GM21390 (cell line): ENCODE measurements at regions not wholly inside any gene's neighbourhood (a gene's known extent, or its start where the extent isn't known, plus 50 kb on each side); places are given as distances from the start of the nearest gene placed in this dataset.
"Not testable (repeated sequence)": the region's sequence is repeated elsewhere in the genome, so short reads cannot be mapped to it uniquely, and the experiment has no call there.

Experiments
- ATAC-seq: cut with Tn5 transposase; IDR thresholded peaks from one replicate; pipeline ENCODE4 v1.9.1; 2021; ENCODE audit not compliant: unreplicated experiment

DNA sequence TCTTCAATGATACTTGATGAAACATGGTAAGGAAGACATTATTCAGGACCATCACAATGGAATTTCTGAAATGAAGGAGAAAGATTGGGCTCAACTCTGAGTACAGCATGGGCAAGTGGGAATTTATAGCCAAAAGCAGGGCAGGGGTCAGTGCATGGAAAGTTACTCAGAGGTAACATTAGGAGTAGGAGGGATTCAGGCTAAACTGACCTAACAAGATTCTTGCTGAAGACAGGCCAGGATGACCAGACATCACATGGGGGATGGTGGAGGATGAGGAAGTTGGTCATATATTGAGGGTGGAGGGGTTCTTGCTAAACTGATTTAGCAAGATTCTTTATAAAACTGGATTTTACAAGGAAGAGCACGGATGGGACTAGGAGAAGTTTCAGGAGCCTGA, 489.8 kb downstream of the ADCYAP1 start:
- no peak for ATAC-seq

DNA sequence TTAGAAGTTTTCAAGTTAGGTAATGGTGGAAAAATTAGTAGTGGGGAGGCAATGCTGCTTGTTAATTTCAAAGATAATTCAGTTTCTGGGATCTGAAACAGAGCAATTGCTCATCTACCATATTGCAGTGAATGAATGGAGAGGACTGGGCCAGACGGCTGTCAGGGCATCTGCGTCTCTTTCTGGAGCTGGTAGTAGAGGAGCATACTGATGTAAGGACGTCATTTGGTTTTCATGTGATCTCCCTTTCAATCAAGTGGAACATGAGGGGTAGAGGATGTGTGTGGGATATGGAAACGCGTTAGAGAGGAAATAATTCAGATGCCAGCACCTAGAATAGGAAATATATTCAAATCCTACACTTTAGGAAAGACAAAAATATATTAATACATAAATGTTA, 490.3 kb downstream of the ADCYAP1 start:
- ATAC-seq: no peak

DNA sequence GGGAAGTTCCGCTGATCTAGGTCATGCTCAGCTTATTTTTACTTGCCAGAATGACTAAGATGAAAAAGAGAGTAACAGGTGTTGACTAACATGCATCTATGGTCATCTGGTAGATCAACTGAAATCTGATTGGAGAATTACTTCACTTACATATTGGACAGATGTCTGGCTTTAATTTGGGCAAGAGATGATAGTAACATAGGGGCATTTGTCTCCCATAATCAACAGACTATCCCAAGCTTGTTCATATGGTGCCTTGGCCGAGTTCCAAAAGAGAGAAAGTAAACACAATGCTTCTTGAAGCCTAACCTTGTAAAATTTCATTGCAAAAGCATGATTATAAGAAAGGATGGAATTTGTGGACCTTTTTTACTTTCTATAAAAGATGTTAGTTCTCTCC, 503.7 kb downstream of the ADCYAP1 start:
- ATAC-seq: no peak

DNA sequence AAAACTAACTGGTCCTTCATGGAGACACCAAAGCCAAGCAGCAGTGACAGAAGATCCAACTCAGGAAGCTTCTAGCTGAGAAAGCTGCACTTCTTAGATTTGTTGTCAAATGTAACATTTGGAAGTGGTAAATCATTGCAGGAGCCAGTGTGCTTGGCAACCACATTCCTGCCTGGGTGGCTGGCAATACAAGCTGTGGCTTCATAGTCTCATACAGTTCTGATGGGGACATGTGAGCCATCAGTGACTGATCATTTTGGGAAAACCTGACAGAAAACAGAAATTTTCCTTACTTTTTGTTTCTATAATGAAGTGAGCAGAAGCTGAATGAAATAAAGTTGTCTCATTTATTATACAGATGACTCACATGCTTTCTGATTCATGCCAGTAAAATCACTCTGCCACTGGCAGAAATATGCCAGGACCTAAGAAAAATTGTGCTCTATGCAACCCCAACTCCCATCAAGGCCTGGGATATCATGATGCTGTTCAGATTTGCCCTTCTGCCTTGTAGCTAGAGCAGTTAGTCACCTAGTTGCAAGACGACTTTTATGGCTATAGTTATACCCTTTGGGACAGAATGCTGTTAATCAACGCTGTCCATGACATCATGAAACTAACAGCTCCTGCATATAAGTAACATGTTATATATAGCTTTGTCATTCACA, 508.1 kb downstream of the ADCYAP1 start:
- no peak for ATAC-seq

DNA sequence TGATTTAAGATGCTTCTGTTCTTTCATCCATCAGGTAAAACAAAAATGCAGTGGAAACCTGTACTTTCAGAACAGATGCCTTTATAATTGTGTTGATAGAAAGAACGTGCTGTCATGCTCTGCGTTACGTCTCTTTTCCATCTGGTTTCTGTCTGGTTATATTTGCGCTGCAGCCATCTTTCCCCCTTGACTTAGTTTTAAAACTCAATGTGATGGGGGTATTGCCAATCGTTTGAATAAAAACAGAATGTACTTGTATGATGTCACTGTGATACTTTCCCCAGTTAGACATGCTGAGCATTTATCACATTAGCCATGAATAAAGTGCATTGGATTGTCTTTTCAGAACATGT, 508.6 kb downstream of the ADCYAP1 start:
- no peak for ATAC-seq

DNA sequence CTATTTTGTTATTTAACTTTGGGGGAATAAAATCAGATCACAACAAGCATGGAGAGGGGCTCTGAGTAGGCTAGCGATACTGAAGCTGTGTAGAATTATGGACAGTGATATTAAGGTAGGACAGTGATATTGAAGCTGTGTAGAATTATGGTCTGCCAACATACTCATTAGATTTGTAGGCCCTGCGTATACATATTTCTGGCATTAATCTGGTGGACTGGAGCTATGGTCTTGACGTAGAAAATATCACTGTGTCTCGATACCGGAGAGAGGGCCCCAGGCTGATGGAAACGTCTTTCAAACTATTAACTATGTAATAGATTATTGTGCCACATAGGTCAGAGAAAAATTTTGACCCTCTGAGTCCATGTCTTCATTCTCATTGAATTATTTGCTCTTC, 511.4 kb downstream of the ADCYAP1 start:
- no peak for ATAC-seq

DNA sequence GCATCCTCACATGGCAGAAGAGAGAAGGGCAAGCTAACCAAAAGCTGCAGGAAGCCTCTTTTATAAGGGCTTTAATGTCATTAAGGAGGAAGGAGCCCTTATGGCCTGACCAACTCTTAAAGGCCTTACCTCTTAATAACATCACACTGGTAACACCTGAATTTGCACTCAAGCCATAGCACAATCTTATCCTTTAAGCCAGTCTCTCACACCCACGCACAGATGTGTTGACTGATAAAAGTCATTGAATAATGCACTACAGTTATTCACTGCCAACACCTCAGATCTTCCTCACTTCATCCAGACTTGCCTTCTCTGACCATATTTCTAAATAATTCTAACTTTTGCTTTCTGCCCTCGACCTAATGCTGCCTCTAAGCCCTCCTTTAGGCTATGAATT, 516.8 kb downstream of the ADCYAP1 start:
- ATAC-seq: no peak

DNA sequence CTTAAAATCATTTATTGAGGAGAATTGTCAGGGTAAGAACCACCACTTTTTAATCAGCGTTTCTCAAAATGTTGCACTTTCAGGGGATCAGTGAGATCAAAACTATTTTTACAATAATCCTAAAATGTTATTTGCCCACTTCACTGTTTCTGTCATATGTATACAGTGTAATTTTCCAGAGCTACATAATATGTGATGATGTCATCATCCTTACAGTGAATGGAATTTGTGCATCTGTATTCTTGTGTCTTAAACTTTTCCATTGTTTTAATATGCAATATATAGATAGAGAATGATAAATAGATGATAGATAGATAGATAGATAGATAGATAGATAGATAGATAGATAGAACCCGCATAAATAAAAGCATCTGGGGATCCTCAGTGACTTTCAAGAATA, 518.0 kb downstream of the ADCYAP1 start:
- no peak for ATAC-seq

DNA sequence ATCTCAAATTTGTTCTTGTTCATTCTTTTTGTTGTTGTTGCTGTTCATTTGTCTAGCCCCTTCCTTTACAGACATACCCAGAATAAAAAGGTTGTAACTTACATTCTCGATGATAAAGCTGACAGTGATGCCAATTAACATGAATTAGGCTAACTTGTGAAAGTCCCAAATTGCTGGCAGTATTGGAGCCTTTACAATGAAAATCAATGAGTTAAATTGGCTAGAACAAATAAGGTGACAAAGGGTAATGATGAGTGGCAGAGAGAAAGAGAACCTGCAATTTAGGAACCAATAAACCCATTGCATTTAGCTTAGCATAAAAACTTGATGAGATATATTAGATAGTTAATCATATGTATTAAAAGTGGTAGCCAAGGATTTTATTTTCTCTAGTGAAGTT, 521.0 kb downstream of the ADCYAP1 start:
- ATAC-seq: no peak

DNA sequence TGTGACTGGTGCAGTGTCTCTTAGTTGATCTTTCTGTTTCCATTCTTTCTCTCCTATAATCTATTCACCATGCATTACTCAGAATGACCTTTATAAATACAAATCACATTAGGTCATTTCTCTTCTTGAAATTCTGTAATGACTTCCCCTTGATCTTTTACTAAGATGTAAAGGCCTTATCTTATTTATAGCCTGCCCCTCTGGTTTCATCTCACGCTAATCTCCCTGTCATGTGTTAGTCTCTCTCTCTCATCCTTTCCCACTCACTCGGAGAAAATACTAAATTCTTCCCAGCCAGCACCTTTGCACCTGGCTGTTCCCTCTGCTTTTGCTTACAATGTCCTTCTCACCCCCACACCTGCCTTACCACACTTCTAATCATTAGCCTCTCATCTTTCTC, 530.8 kb downstream of the ADCYAP1 start:
- no peak for ATAC-seq

DNA sequence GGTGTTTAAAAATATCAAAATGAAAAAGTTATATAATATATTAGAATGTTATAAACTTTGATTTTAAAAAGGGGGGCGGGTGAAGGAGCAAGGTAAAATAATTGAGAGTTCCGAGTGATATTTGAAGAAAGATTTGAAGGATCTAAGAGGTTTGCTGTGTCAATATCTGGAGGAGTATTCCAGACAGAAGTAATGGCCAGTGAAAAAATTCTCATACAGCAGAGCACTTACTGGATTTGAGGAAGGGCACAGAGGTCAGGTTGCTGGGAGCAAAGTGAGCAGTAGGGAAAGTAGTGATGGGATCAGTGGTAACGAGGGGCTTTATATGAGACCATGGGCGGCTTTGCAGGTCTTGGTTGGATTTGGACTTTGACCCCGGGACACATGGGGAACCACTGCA, 531.5 kb downstream of the ADCYAP1 start:
- ATAC-seq: no peak

DNA sequence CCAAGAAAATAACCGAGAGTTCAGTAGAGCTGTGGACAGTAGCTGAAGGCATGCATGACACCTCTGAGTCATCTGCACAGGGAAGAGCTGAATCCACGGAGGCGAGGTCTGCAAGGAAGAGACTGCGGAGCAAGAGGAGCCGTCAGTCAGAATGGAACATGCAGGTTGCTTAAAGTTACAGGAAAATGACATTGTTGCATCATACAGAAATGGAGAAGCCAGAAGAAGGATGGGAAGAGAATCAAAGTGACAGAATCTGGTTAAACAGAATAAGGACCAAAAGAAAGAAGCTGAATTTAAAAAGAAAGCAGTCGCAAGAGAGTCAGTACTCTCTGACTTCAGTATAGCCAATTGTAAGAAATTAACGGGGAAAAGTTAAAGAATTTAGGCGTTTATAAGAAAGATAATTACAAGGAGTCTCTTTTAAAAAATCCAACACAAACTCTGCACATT, 533.8 kb downstream of the ADCYAP1 start:
- ATAC-seq: no peak

DNA sequence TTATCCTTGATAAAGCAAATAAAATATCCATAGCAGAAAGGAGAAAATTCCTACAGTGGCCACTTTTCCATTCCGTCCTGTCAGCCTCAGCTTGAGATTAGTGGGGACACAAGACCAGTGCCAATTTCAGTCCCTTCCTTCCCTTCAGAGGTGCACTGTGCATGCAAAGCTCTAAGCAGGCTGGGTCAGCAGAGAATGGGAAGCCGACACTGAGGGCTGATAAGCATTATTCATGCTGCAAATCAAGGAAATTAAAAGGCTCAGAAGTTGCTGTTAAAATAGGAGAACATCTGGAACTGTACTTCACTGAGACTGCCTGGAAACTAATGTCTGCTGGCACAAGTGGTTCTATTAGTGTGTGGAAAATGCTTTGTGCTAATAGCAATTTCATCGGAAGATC, 534.3 kb downstream of the ADCYAP1 start:
- ATAC-seq: no peak

DNA sequence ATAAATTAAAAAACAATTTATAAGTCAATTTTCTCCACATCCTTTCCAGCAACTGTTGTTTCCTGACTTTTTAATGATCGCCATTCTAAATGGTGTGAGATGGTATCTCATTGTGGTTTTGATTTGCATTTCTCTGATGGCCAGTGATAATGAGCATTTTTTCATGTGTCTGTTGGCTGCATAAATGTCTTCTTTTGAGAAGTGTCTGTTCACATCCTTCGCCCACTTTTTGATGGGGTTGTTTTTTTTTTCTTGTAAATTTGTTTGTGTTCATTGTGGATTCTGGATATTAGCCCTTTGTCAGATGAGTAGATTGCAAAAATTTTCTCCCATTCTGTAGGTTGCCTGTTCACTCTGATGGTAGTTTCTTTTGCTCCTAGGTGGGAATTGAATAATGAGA, 539.4 kb downstream of the ADCYAP1 start:
- not testable (repeated sequence) for ATAC-seq

DNA sequence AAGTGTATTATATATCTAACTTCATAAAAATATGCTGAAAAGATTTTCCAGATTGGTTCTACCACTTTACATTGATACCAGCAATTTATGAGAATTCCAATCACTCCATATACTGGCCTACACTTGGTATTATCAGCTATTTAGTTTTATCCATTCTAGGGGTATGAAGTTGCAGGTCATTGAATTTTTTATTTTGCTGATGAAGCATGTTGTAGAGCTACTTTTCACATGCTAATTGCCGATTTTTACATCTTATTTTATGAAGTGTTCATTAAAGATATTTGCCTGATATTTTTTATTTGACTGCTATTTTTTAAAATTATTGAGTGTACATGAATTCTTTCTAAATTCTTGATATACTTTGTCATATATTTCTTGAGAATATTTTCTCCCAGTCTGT, 542.1 kb downstream of the ADCYAP1 start:
- ATAC-seq: no peak

DNA sequence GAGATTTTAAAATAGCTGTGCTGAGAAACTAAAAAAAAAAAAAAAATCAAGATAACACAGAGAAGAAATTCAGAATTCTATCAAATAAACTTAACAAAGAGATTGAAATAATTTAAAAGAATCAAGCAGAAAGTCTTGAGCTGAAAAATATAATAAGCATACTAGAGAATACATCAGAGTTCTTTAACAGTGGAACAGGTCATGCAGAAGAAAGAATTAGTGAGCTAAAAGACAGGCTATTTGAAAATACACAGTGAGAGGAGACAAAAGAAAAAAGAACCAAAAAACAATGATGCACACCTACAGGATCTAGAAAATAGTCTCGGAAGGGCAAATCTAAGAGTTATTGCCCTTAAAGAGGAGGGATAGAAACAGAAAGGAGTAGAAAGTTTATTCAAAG, 548.1 kb downstream of the ADCYAP1 start:
- no peak for ATAC-seq

DNA sequence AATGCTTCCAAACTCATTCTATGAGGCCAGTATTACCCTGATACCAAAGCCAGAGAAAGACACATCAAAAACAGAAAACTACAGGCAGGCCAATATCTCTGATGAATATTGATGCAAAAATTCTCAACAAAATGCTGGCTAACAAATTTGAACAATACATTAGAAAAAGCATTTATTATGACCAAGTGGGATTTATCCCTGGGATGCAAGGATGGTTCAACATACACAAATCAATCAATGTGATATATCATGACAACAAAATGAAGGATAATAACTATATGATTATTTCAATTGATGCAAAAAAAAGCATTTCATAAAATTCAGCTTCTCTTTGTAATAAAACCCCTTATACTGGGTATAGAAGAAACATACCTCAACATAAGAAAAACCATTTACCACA, 550.9 kb downstream of the ADCYAP1 start:
- no peak for ATAC-seq

DNA sequence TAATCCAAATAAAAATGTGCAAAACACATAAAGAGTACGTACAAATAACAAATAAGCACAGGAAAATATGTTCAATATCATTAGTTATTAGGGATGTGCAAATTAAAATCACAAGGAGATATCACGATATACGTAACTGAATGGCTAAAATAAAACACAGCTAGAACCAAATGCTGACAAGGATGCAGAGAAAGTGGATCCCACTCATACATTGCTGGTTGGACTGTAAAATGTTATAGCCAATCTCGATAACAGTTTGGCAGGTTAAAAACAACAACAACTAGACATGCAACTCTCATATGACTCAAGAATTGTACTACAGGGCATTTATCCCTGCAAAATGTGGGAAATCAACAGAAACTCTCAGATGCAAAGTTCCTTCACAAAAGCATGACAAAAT, 553.9 kb downstream of the ADCYAP1 start:
- ATAC-seq: no peak

DNA sequence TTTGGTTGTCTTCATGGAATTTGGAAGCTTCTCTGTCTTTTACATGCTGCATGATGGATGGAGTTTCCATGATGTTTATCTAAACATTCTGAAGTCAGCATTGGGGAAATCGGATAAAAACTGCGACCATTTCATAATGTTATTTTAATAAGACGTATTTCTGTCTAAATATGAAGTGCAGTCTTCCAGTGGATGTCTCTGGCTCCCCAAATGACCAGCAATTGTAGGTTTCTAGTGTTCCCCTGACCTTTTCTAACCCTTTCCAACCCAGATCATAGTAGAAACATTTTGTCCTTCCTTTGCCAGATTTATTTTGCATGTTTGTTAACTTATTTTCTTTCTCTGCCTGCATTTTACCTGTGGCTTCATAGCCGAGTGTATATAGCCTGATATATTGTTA, 559.3 kb downstream of the ADCYAP1 start:
- no peak for ATAC-seq

DNA sequence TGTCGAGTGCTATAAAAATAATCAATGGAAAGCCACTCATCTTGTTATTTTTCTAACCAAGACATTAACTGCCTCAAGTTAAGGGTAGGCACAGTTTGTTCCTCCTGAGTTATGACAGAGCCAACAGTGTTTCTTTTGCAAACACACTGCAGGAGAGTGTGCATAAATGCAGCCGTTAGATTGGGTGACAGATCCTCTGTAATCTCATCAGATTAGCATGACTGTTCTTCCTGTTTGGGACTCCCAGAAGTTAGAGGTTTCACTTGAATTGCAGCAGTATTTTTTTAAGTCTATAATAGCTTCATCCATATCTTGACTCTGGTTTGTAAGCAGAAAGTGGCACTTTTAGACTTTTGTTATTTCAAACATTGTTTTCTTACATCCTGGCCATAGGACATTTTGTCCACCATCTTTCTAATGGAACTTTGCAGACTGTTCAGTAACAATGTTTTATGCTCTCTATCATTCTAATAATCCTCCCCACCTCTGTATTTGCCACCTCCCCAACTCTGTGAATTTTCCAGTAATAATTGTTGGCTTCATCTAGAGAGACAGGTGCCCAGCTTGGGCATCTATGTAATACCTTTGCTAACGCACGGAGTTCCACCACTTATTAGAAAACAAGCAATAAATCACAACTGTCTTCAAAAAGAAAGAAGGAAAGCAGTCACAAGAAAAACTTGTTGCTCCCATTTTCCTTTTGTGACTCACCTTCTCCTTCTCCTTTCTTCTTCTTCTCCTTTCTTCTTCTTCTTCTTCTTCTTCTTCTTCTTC, 560.0 kb downstream of the ADCYAP1 start:
- no peak for ATAC-seq

DNA sequence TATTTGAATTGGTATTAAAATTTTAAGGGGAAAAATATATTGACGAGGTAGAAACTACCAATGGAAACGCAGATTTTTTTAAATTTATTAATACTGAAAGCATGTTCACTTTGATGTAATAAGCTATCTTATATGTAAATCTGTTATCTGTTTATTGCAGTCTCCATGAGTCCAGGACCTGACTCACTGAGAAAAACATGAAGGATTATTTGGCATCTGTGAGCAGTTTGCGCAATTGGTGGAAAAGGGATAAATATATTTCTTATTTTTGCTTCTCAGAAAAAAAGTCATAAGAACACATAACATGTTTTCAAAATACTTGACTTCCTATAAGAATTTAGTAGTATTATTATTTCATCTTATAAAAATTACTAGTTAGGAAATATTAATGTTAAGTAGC, 561.4 kb downstream of the ADCYAP1 start:
- ATAC-seq: no peak

DNA sequence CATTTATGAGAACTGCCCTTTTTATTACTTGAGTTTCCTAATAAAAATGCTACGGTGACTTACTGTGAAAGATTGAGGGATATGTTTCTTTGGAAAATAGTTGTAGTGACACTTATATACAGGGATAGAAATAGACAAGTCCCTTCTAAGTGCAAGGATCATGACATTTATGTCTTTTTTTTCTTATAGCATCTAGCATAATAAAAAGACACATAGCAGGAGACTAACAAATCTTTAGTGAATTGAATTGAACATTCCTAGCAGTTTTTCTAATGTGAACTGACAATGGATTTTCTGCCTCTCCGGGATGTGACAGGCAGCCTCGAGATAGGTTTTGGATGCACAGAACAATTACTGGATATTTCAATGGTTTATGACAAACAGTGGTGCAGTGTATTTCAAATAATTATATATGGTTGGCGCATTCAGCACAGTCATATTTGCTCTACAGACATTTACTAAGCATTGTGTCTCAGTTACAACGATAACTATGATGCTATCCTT, 562.8 kb downstream of the ADCYAP1 start:
- ATAC-seq: no peak

DNA sequence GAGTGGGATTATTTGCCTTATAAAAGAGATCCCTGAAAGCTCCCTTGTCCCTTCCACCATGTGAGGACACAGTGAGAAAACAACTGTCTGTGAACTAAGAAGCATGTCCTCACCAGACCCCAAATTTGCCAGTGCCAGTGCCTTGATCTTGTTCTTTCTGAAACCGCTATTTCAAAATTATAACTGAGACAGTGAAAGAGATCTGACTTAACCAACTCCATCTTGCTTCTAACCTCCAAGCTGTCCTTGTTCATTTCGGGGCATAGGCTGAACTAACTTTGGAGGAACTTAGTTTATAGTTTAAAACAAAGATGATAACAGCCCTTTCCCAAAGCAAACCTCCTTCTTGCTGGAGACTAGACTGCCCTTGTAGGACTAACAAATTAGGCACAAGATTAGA, 563.9 kb downstream of the ADCYAP1 start:
- no peak for ATAC-seq
